Sigmoid colon (tissue), 6 donors: ENCODE measurements at regions not wholly inside any gene's neighbourhood (a gene's known extent, or its start where the extent isn't known, plus 50 kb on each side); places are given as distances from the start of the nearest gene placed in this dataset.

ENCODE experiments used
- DNase-seq: peaks from one replicate; pipeline ENCODE4 v3.0.0-alpha.2; 2019
- H3K27ac ChIP-seq, 4 donors: fragments of 200-600 bp; sonication (generic); one replicate each; pipeline ENCODE4 v1.5.1; 2016 to 2019; ENCODE audit warnings: mild to moderate bottlenecking in 1 of 4
- H3K27me3 ChIP-seq, 3 donors: fragments of 200-600 bp; sonication (generic); one replicate each; pipeline ENCODE4 v1.5.1; 2019; ENCODE audit warnings: mild to moderate bottlenecking in 1 of 3
- H3K36me3 ChIP-seq, 4 donors: fragments of 200-600 bp; sonication (generic); one replicate each; pipeline ENCODE4 v1.5.1; 2016 to 2019
- H3K4me1 ChIP-seq, 4 donors: fragments of 200-600 bp; sonication (generic); one replicate each; pipeline ENCODE4 v1.5.1; 2017 to 2019
- H3K4me3 ChIP-seq, 4 donors: fragments of 200-600 bp; sonication (generic); one replicate each; pipeline ENCODE4 v1.5.1; 2017 to 2019; ENCODE audit warnings: mild to moderate bottlenecking in 2 of 4, moderate library complexity in 1 of 4
- H3K9me3 ChIP-seq, 4 donors: fragments of 200-600 bp in 3 of 4; sonication (generic) in 3 of 4; one replicate each; pipeline versions ENCODE4 v1.5.1 to v1.6.1; 2013 to 2019
- EP300 ChIP-seq, 4 donors: sonication (generic); formaldehyde crosslinking; IDR thresholded peaks; one replicate each; pipeline ENCODE4 v1.6.1; 2017; ENCODE audit warnings: antibody characterized with exemption in 4 of 4
- POLR2A ChIP-seq, 2 donors: fragments of 450-650 bp; IDR thresholded peaks; one replicate each; pipeline ENCODE4 v1.6.1; 2016; ENCODE audit warnings: antibody characterized with exemption in 2 of 2, mild to moderate bottlenecking in 2 of 2, moderate library complexity in 2 of 2
- POLR2AphosphoS5 ChIP-seq, 4 donors: sonication (generic); formaldehyde crosslinking; IDR thresholded peaks; one replicate each; pipeline ENCODE4 v1.6.1; 2017; ENCODE audit warnings: antibody characterized with exemption in 4 of 4
- WGBS, 2 donors: extraction: QIAGEN DNeasy Blood & Tissue Kit; methylation state at CpG; one replicate each; pipeline ENCODE4 v1.1.7; 2013; 5-methylcytosine and 5-hydroxymethylcytosine counted together
- intact Hi-C: fragments of 100-400 bp; cut with DNase I; formaldehyde crosslinking; loops from one replicate; pipeline ENCODE4 v1.15.1; 2023
- TF ChIP-seq, protein P1 (sequence below), 4 experiments: fragments of 450-650 bp in 3 of 4; fragments of 200-600 bp in 1 of 4; IDR thresholded peaks; one replicate each; pipeline ENCODE4 v1.5.1; 2016 to 2019; ENCODE audit warnings: antibody characterized with exemption in 4 of 4, mild to moderate bottlenecking in 3 of 4, moderate library complexity in 2 of 4
- donor health status: healthy with polysubstance abuse.
- donor health status: healthy.

DNA sequence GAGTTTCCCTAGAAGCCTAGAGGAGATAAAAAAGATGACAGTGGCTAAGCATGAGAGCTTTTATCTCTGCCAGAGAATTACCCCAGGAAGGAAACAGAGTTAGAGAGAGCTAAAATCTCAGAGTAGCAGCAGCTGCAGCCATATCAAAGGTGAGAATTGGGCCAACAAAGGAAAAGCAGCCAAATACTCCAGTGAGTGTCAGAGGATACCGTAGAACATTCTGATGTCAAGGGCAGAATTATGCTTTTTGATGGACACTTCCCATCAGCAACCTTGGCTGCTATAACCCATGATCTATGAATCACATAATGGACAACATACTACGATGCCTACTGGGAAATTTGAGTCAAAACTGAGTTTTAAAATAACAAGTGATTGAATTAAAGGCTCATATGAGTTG is 405.8 kb upstream of the CPEB2 start:
- H3K4me3 ChIP-seq = no peak overlapping the region
- no peaks in the 10 kb centered on the region for H3K9me3 ChIP-seq
- no peak for TF ChIP-seq EP300 (IDR thresholded peaks at IDR 0.05)
- TF ChIP-seq POLR2AphosphoS5 (IDR thresholded peaks at IDR 0.05) = no peak
- TF ChIP-seq, protein P1, sequence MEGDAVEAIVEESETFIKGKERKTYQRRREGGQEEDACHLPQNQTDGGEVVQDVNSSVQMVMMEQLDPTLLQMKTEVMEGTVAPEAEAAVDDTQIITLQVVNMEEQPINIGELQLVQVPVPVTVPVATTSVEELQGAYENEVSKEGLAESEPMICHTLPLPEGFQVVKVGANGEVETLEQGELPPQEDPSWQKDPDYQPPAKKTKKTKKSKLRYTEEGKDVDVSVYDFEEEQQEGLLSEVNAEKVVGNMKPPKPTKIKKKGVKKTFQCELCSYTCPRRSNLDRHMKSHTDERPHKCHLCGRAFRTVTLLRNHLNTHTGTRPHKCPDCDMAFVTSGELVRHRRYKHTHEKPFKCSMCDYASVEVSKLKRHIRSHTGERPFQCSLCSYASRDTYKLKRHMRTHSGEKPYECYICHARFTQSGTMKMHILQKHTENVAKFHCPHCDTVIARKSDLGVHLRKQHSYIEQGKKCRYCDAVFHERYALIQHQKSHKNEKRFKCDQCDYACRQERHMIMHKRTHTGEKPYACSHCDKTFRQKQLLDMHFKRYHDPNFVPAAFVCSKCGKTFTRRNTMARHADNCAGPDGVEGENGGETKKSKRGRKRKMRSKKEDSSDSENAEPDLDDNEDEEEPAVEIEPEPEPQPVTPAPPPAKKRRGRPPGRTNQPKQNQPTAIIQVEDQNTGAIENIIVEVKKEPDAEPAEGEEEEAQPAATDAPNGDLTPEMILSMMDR (IDR thresholded peaks at IDR 0.05) = no peak
- TF ChIP-seq POLR2A (IDR thresholded peaks at IDR 0.05) = no peak
- H3K4me1 ChIP-seq = no peaks in the 10 kb centered on the region
- H3K27me3 ChIP-seq = no peaks in the 10 kb centered on the region
- H3K27ac ChIP-seq = no peak overlapping the region
- intact Hi-C loops = no loop called here
- DNase-seq = no peak
- 78 to 91% methylated on average over 2 of the region's 2 CpGs for WGBS, 2 donors
- no peaks in the 10 kb centered on the region for H3K36me3 ChIP-seq

DNA sequence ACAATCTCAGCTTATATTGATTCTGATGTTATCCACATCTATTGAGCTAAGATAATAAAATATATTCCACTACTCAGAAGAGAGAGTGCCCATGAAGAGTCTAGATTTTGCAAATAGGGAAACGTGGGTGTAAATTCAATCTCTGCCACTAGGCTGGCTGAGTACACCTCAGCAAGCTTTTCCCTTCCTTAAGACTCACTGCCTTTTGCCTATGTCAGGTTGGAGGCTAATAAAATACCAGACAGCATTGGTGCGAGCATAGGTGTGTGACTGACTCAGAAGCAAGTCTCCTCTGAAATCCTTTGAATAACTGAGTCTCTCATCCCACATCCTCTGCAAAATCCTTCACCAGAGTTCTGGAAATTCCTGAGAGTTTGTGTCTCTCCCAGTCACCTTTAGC is 405.4 kb upstream of the CPEB2 start:
- DNase-seq = no peak
- Histone ChIP-seq H3K27me3 (no peaks in the 10 kb centered on the region), H3K4me3 (no peak overlapping the region), H3K4me1 (no peaks in the 10 kb centered on the region), H3K36me3 (no peaks in the 10 kb centered on the region), H3K9me3 (no peaks in the 10 kb centered on the region), H3K27ac (no peak overlapping the region)
- TF ChIP-seq POLR2A (IDR thresholded peaks at IDR 0.05) = no peak
- TF ChIP-seq, protein P1 (IDR thresholded peaks at IDR 0.05) = no peak
- TF ChIP-seq EP300 (IDR thresholded peaks at IDR 0.05) = no peak
- no peak for TF ChIP-seq POLR2AphosphoS5 (IDR thresholded peaks at IDR 0.05)
- WGBS, 2 donors = 27 to 56% methylated on average over 2 of the region's 2 CpGs
- intact Hi-C loops = no loop called here

DNA sequence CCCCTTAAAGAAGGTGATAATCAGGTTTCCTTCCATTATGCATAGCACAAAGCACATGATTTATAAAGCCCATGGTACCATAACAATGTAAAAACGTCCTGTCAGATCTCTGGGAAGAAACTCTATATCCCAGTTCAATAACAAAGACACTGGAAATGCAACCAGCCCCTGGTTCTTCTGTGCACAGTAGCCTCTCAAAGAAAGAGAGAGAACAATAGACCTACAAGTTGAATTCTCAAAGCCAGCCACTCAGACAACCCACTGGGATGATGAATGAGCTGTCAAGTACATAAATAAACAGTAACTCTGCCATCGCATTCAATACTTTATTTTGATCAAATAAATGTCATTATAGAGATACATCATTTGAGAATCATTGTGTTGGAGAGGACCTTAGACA is 400.1 kb upstream of the CPEB2 start:
- WGBS, 2 donors = 39 to 55% methylated on average over 2 of the region's 2 CpGs
- H3K27ac ChIP-seq = no peak overlapping the region
- no peaks in the 10 kb centered on the region for H3K27me3 ChIP-seq
- intact Hi-C loops = loop anchor here (10.0 kb wide), 1 partner anchor 403 kb away; the partner anchor contains the start of gene CPEB2
- H3K36me3 ChIP-seq = no peaks in the 10 kb centered on the region
- peaks cover 0 to 10% (median 3%) of the 10 kb centered on the region in 4 donors for H3K4me1 ChIP-seq
- no peak for DNase-seq
- TF ChIP-seq POLR2AphosphoS5 (IDR thresholded peaks at IDR 0.05) = no peak
- TF ChIP-seq EP300 (IDR thresholded peaks at IDR 0.05) = no peak
- TF ChIP-seq POLR2A (IDR thresholded peaks at IDR 0.05) = no peak
- TF ChIP-seq, protein P1 (IDR thresholded peaks at IDR 0.05) = no peak
- no peaks in the 10 kb centered on the region for H3K9me3 ChIP-seq
- no peak overlapping the region for H3K4me3 ChIP-seq

DNA sequence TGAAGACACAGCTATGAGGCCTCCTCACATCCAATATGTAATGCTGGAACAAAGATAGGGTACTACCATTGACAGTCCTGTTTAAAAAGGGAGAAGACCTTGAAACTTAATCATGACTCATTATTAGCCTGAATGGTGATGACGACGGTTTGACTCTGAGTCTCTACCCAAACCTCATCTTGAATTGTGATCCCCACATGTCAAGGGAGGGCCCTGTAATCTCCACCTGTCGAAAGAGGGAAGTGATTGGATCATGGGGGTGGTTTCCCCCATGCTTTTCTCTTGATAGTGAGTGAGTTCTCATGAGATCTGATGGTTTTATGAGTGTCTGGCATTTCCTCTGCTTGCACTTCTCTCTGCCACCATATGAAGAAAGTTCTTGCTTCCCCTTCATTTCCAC is 395.3 kb upstream of the CPEB2 start:
- Histone ChIP-seq H3K9me3 (no peaks in the 10 kb centered on the region), H3K27ac (peak overlapping the region in 2 of 4 donors; percentile 14 to 30), H3K27me3 (no peaks in the 10 kb centered on the region), H3K4me3 (no peak overlapping the region), H3K36me3 (no peaks in the 10 kb centered on the region), H3K4me1 (peaks cover 0 to 19% (median 12%) of the 10 kb centered on the region in 4 donors)
- no peak for DNase-seq
- intact Hi-C loops = loop anchor here (5.0 to 10.0 kb wide), 2 partner anchors 230 to 398 kb away; partner anchors contain the start of gene CPEB2
- TF ChIP-seq POLR2A (IDR thresholded peaks at IDR 0.05) = no peak
- no peak for TF ChIP-seq POLR2AphosphoS5 (IDR thresholded peaks at IDR 0.05)
- TF ChIP-seq EP300 (IDR thresholded peaks at IDR 0.05) = no peak
- TF ChIP-seq, protein P1 (IDR thresholded peaks at IDR 0.05) = no peak
- 59 to 70% methylated on average over 3 of the region's 3 CpGs for WGBS, 2 donors

DNA sequence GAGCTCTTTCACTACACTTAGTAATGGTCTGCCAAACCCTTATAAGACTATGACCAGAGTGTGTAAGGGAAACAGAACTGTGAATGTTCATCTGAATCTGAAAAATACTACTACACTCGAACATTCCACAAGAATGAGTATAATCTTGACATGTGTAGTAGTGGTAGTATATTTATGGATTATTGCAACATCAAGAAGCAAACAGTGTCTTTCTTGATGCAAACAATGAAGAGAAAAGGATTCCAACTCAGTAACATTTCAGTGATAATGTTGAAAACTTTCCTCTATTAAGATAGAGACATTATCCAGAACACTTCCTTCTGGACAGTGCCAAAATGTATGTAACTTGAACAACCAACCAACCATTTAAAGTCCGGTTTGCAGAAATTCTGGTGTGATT is 394.7 kb upstream of the CPEB2 start:
- no peak for DNase-seq
- Histone ChIP-seq H3K27ac (peak overlapping the region in 3 of 4 donors; percentile 11 to 30 (median 14)), H3K9me3 (no peaks in the 10 kb centered on the region), H3K4me3 (no peak overlapping the region), H3K36me3 (no peaks in the 10 kb centered on the region), H3K27me3 (no peaks in the 10 kb centered on the region), H3K4me1 (peaks cover 0 to 19% (median 12%) of the 10 kb centered on the region in 4 donors)
- WGBS, 2 donors = 40 to 45% methylated on average over 2 of the region's 2 CpGs
- intact Hi-C loops = loop anchor here (5.0 to 10.0 kb wide), 2 partner anchors 230 to 397 kb away; partner anchors contain the start of gene CPEB2
- TF ChIP-seq, protein P1 (IDR thresholded peaks at IDR 0.05) = no peak
- TF ChIP-seq POLR2A (IDR thresholded peaks at IDR 0.05) (no peak), POLR2AphosphoS5 (IDR thresholded peaks at IDR 0.05) (peak; percentile 66 to 87 (median 82)), EP300 (IDR thresholded peaks at IDR 0.05) (peak in 2 of 4 donors; percentile 21 to 23)
